Posterior vena cava (tissue), 2 donors: ENCODE measurements at regions not wholly inside any gene's neighbourhood (a gene's known extent, or its start where the extent isn't known, plus 50 kb on each side); places are given as distances from the start of the nearest gene placed in this dataset.

Experiments used
- DNase-seq: peaks from one replicate; pipeline ENCODE4 v3.0.0-alpha.2; 2020; ENCODE audit warnings: low spot score
- intact Hi-C, 2 donors: fragments of 100-400 bp; cut with DNase I; formaldehyde crosslinking; loops; one replicate each; pipeline versions ENCODE4 v1.14.1 to v1.14.2; 2022 to 2023
- donor health status: DM: yes; HTN: yes; CAD: no.
- donor health status: DM: yes; HTN: yes; CAD: no.

DNA sequence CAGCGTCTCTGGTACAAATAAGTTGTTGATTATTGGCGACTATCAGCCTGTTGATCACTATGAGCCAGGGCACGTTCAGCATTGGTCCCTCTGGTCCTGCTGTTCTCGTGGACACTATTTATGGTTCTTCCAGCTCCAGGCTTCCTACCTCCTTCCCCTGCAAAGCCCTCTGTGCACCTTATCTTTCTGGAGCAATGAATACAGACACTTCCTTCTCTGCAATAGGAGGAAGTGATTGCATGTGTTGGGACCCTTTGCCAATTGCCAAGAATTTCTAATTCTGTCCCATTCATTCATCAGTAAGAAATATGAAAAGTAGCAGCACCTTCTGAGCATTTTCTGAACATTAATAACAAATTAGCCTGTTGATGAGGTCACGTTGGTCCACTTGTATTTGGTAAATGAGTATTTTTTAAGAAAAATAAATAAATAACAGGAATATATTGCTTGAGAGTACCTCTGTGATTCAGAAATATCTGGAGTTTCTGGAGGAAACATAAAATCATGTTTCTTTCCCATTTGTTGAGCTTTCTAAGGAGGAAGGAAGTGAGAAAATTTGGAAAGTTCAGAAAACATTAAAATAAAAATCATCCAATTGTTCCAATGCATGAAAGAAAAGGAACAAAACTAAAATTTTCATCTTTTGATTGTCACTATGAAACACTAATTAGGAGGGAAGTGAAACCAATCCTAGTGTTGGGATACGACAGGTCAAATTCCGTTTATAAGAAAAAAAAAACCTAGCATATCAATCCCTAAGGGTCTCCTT is 259.1 kb upstream of the KLF6 start:
- intact Hi-C loops: no loop called here
- DNase-seq: no peak

- intact Hi-C loops: no loop called here
Measured at GRCh38 chr10:4041635-4042034, 256.6 kb upstream of the KLF6 start.

GRCh38 chr10:4038000-4038399 is 253.0 kb upstream of the KLF6 start:
- intact Hi-C loops: no loop called here
- no peak for DNase-seq

More at GRCh38 chr10:4041635-4042034, 256.6 kb upstream of the KLF6 start:
- no peak for DNase-seq

DNA sequence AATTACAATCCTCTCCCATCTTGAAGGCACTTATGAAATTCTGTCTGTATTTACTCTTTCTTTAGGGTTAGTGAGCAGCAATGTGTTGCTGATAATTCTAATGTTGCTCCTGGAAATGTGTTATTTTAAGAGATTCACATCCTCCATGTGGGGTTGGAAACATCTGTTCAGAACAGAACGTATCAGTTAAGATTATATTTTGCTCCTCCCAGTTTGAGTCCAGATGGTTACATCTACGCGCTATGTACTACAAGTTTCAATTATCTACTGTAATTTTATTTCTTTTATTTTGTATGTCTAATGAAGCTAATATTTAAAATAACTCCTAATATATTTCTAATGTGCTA is 250.6 kb upstream of the KLF6 start:
- intact Hi-C loops: no loop called here
- DNase-seq: no peak

GRCh38 chr10:4034907-4035598 is 250.0 kb upstream of the KLF6 start:
- intact Hi-C loops: no loop called here
- DNase-seq: no peak

DNA sequence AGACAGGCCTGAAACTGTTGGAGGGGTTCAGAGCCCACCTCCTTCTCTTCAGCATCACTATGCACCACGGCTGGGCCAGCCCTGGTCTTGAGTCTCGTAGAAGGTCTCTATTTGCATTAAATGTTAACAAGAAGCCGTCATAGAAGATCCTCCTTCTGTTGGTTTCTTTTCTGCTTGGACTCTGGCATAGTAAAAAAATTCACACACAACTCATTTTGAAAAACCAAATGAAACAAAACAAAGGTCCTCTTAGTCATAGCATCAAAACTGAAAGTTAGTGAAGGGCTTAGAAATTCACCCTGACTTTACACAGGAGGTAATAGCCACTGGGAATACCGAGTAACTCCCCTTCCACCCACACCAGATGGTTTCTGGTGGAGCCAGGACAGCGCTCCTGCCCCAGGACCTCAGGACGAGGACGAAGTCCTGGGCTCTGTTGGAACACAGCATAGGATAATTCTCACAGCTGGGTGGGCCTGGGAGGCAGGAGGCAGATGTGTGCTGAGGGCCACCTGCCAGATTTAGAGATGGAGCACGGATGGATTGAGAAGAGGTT is 248.4 kb upstream of the KLF6 start:
- intact Hi-C loops: no loop called here
- DNase-seq: no peak

GRCh38 chr10:4029866-4030265 is 244.9 kb upstream of the KLF6 start:
- intact Hi-C loops: no loop called here
- DNase-seq: no peak

GRCh38 chr10:4028854-4029583 is 244.0 kb upstream of the KLF6 start:
- no peak for DNase-seq
- intact Hi-C loops: no loop called here

DNA sequence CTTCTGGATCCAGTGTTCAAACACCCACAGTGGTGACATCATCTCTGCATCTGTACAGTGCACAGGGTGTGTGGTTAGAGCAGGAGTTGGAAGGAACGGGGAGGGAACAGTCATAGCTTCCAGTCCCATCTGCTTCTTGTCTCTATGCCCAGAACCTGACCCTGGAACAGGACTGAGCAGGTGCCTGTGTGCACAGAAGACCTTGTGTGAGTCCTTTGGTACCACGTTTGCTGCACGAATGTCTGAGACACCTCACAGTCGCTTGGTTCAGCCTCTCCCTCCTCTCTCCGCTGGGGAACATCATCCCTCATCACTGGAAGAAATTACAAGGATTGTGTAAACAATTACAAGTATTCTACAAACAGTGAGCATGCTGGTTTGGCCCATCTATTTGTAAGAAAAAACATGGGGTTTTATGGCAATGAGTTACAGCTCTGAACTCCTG is 243.0 kb upstream of the KLF6 start:
- DNase-seq: no peak

GRCh38 chr10:4025339-4025738 is 240.3 kb upstream of the KLF6 start:
- intact Hi-C loops: no loop called here
- DNase-seq: no peak

More for the DNA sequence above, 243.0 kb upstream of the KLF6 start:
- intact Hi-C loops: no loop called here

GRCh38 chr10:4024516-4025245 is 239.7 kb upstream of the KLF6 start:
- no peak for DNase-seq
- intact Hi-C loops: no loop called here

DNA sequence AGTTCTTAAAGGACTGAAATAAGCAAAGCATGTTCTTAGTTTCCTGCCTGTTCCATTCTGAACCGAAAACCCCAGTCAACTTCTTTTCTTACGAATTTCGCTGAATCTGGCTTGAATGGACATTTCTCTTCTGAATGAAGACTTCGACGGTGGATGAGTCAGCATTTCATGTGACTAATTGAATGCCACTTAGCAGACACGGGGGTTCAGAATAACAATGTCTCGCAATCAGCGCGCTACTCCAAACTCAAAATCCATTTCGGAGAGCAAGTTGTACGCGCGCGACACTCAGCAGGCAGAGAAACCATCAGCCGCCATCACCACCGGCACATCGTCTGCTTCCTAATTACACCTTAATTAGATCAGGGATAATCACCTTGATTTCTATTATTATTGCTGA is 239.0 kb upstream of the KLF6 start:
- no peak for DNase-seq
- intact Hi-C loops: no loop called here

- no peak for DNase-seq
- intact Hi-C loops: no loop called here
Measured at GRCh38 chr10:4022473-4022872, 237.5 kb upstream of the KLF6 start.

GRCh38 chr10:4020631-4021030 is 235.6 kb upstream of the KLF6 start:
- intact Hi-C loops: no loop called here
- no peak for DNase-seq

- DNase-seq: no peak
- intact Hi-C loops: no loop called here
Measured at GRCh38 chr10:4018054-4018511, 233.1 kb upstream of the KLF6 start.

DNA sequence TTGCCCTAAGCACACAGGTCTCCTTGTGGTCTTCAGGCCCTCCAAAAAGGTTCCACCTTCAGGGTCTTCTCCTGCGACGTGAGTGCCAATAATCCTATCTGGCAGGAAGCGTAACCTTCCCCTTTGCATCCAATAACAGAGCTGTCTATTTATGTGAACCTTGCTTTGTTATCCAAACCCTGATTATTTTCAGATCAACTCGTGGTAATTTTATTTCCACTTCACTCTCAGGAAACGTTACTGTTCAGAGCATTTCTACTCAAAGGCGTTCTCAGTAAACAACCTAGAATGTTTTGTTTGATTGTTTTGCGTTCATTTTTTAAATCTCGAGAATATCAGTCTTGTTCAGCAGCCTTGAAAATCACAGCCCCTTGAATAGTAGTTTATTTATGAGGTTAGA is 232.3 kb upstream of the KLF6 start:
- DNase-seq: no peak
- intact Hi-C loops: no loop called here

DNA sequence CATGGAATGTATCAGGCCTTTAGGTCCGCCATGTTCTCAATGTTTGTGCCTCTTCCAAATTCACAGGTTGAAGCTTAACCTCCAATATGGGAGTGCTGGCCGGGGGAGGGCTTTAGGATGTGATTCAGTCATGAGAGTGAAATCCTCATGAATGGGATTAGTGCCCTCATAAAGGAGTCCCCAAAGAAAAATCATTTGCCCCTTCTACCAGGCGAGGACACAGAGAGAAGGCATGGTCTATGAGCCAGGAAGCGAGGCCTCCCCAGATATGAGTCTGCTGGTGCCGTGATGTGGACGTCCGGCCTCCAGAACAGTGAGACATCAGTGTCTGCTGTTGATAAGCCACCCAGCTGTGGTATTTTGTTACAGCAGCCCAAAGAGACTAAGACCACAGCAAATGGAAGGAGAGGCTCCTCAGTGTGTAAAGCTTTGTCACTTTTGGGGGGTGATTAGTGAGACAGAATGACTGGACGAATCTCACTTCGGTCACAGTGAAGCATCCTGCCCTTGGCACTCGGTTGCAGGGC is 231.3 kb upstream of the KLF6 start:
- DNase-seq: no peak
- intact Hi-C loops: no loop called here

DNA sequence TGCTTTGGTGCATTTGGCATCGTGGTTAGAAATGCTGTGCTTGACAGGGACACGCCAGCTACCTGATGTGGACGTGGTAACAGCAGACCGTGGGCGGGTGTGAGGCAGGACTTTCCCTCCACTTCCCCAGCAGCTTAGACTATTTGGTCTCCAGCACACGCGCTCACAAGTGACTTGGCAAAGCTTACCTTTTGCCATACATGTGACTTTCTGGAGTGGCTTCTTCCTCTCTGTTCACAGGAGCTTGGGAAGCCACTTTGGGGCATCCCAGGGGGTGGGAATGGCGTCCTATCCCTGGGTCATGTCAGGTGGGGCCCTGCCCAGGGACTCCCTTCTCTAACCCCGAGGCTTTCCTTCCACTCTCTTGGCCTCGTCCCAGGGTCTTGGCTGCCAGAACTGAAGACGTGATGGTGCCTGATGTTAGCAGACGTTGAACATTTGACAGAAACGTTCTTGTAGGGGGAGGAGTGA is 228.7 kb upstream of the KLF6 start:
- intact Hi-C loops: no loop called here

GRCh38 chr10:4012848-4013247 is 227.8 kb upstream of the KLF6 start:
- intact Hi-C loops: no loop called here
- no peak for DNase-seq

More for the DNA sequence above, 228.7 kb upstream of the KLF6 start:
- DNase-seq: no peak
